Astrocyte (in vitro differentiated cells and primary cell): ENCODE measurements at regions not wholly inside any gene's neighbourhood (a gene's known extent, or its start where the extent isn't known, plus 50 kb on each side); places are given as distances from the start of the nearest gene placed in this dataset.

ENCODE experiments used
- EZH2 ChIP-seq: IDR thresholded peaks from 2 replicates; pipeline ENCODE4 v1.6.1; 2012; ENCODE audit warnings: mild to moderate bottlenecking, low read length, inconsistent platforms; ENCODE audit not compliant: insufficient read depth
- TF ChIP-seq, protein P1 (sequence below): IDR thresholded peaks from 2 replicates; pipeline ENCODE4 v1.5.1; 2011; ENCODE audit warnings: low read depth, mild to moderate bottlenecking, inconsistent platforms, low read length, moderate library complexity; ENCODE audit not compliant: insufficient read depth

DNA sequence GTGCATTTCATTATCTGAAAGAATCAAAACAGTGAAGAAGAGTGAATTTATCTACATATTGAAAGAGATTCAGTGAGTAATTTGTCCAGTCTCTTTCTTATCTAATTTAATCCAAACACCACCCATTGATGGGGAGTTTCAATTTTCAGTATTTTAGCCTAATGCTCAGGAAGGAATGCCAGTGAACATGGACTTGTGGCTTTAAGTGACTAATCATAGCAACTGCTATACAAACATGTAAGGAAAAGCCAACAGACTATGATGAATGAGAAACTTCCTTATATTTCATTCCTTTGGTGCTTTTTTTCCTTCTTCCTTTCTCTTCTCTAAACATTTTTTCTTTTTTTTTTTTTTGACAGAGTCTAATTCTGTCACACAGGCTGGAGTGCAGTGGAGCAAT, 885.8 kb downstream of the KCNJ2 start:
- TF ChIP-seq, protein P1, sequence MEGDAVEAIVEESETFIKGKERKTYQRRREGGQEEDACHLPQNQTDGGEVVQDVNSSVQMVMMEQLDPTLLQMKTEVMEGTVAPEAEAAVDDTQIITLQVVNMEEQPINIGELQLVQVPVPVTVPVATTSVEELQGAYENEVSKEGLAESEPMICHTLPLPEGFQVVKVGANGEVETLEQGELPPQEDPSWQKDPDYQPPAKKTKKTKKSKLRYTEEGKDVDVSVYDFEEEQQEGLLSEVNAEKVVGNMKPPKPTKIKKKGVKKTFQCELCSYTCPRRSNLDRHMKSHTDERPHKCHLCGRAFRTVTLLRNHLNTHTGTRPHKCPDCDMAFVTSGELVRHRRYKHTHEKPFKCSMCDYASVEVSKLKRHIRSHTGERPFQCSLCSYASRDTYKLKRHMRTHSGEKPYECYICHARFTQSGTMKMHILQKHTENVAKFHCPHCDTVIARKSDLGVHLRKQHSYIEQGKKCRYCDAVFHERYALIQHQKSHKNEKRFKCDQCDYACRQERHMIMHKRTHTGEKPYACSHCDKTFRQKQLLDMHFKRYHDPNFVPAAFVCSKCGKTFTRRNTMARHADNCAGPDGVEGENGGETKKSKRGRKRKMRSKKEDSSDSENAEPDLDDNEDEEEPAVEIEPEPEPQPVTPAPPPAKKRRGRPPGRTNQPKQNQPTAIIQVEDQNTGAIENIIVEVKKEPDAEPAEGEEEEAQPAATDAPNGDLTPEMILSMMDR = no peak
- TF ChIP-seq EZH2 = no peak
